ENCODE measurements at regions not wholly inside any gene's neighbourhood (a gene's known extent, or its start where the extent isn't known, plus 50 kb on each side); places are given as distances from the start of the nearest gene placed in this dataset.

GRCh38 chrX:39439906-39440798 is 638.9 kb downstream of the MID1IP1 start:
- no peak for DNase-seq
- TF ChIP-seq CTCF (IDR thresholded peaks at IDR 0.05) = no peak
- no peaks in the 10 kb centered on the region for H3K36me3 Mint-ChIP-seq (ENCODE audit: low read depth)
- ChIA-PET POLR2A (interaction anchor here (1.5 kb wide), 1 partner anchor 138 kb away, joined by 5 read pairs; no protein-coding TSS in a partner anchor), CTCF (no interaction called here)
- peak; percentile 67 for ATAC-seq (ENCODE audit: low read depth)
- no peaks in the 10 kb centered on the region for H3K27me3 Mint-ChIP-seq
- peak overlapping the region; percentile 88 for H3K27ac Mint-ChIP-seq
- peaks cover 3% of the 10 kb centered on the region for H3K9me3 Mint-ChIP-seq
- H3K4me1 Mint-ChIP-seq = peaks cover 57% of the 10 kb centered on the region
- H3K4me3 Mint-ChIP-seq = peak overlapping the region; percentile 74
- intact Hi-C loops (cut with micrococcal nuclease) = loop anchor here (5.0 to 10.0 kb wide), 2 partner anchors 52 to 295 kb away; no protein-coding TSS in a partner anchor

- peak overlapping the region; percentile 74 for H3K4me3 Mint-ChIP-seq
- POLR2A ChIA-PET = interaction anchor here (1.5 kb wide), 1 partner anchor 138 kb away, joined by 5 read pairs; no protein-coding TSS in a partner anchor
- DNase-seq (no peak), ATAC-seq (ENCODE audit: low read depth) (peak; percentile 50)
- peaks cover 3% of the 10 kb centered on the region for H3K9me3 Mint-ChIP-seq
- no peaks in the 10 kb centered on the region for H3K27me3 Mint-ChIP-seq
- no peaks in the 10 kb centered on the region for H3K36me3 Mint-ChIP-seq (ENCODE audit: low read depth)
- TF ChIP-seq CTCF (IDR thresholded peaks at IDR 0.05) = no peak
- intact Hi-C loops (cut with micrococcal nuclease) = loop anchor here (5.0 to 10.0 kb wide), 2 partner anchors 51 to 296 kb away; no protein-coding TSS in a partner anchor
- H3K27ac Mint-ChIP-seq = peak overlapping the region; percentile 88
- H3K4me1 Mint-ChIP-seq = peaks cover 59% of the 10 kb centered on the region
- CTCF ChIA-PET = no interaction called here
These were observed 639.6 kb downstream of the MID1IP1 start for GRCh38 chrX:39440799-39441284.

GRCh38 chrX:39442332-39442731 is 641.1 kb downstream of the MID1IP1 start:
- Mint-ChIP-seq H3K27me3 (no peaks in the 10 kb centered on the region), H3K36me3 (ENCODE audit: low read depth) (no peaks in the 10 kb centered on the region), H3K9me3 (peaks cover 3% of the 10 kb centered on the region), H3K4me1 (peaks cover 45% of the 10 kb centered on the region), H3K27ac (peak overlapping the region; percentile 46), H3K4me3 (no peak overlapping the region)
- no peak for ATAC-seq (ENCODE audit: low read depth)
- intact Hi-C loops (cut with micrococcal nuclease) = loop anchor here (5.0 to 10.0 kb wide), 2 partner anchors 50 to 298 kb away; no protein-coding TSS in a partner anchor
- ChIA-PET POLR2A (no interaction called here), CTCF (no interaction called here)
- no peak for DNase-seq
- TF ChIP-seq CTCF (IDR thresholded peaks at IDR 0.05) = no peak

- ChIA-PET POLR2A (no interaction called here), CTCF (no interaction called here)
- DNase-seq (no peak), ATAC-seq (ENCODE audit: low read depth) (no peak)
- H3K9me3 Mint-ChIP-seq = peaks cover 3% of the 10 kb centered on the region
- H3K4me1 Mint-ChIP-seq = peaks cover 45% of the 10 kb centered on the region
- intact Hi-C loops (cut with micrococcal nuclease) = loop anchor here (5.0 to 10.0 kb wide), 2 partner anchors 49 to 298 kb away; no protein-coding TSS in a partner anchor
- no peak overlapping the region for H3K4me3 Mint-ChIP-seq
- H3K27ac Mint-ChIP-seq = no peak overlapping the region
- no peaks in the 10 kb centered on the region for H3K36me3 Mint-ChIP-seq (ENCODE audit: low read depth)
- no peaks in the 10 kb centered on the region for H3K27me3 Mint-ChIP-seq
- no peak for TF ChIP-seq CTCF (IDR thresholded peaks at IDR 0.05)
These were observed 642.0 kb downstream of the MID1IP1 start for GRCh38 chrX:39443240-39443639.

GRCh38 chrX:39445336-39445735 is 644.1 kb downstream of the MID1IP1 start:
- no peak for DNase-seq
- CTCF ChIA-PET = interaction anchor here (0.7 kb wide), 1 partner anchor 183 kb away, joined by 3 read pairs; no protein-coding TSS in a partner anchor
- Mint-ChIP-seq H3K9me3 (peaks cover 3% of the 10 kb centered on the region), H3K36me3 (ENCODE audit: low read depth) (no peaks in the 10 kb centered on the region), H3K27me3 (no peaks in the 10 kb centered on the region), H3K4me1 (peaks cover 31% of the 10 kb centered on the region), H3K4me3 (no peak overlapping the region), H3K27ac (no peak overlapping the region)
- no peak for TF ChIP-seq CTCF (IDR thresholded peaks at IDR 0.05)
- no peak for ATAC-seq (ENCODE audit: low read depth)
- POLR2A ChIA-PET = no interaction called here
- intact Hi-C loops (cut with micrococcal nuclease) = loop anchor here (1.0 to 10.0 kb wide), 2 partner anchors 184 to 301 kb away; no protein-coding TSS in a partner anchor
